CD4-positive, alpha-beta T cell treated with Interleukin-10 for 1 hour (primary cell): ENCODE measurements at regions not wholly inside any gene's neighbourhood (a gene's known extent, or its start where the extent isn't known, plus 50 kb on each side); places are given as distances from the start of the nearest gene placed in this dataset.

ENCODE experiments used
- DNase-seq: peaks from one replicate; pipeline ENCODE4 v3.0.0-alpha.2; 2020

GRCh38 chr15:37165395-37165794 is 65.0 kb upstream of the MEIS2 start:
- DNase-seq = no peak

- DNase-seq = no peak
These were observed 66.1 kb upstream of the MEIS2 start for GRCh38 chr15:37166402-37166801.

GRCh38 chr15:37181339-37181738 is 81.0 kb upstream of the MEIS2 start:
- DNase-seq = no peak

GRCh38 chr15:37199545-37199944 is 99.2 kb upstream of the MEIS2 start:
- no peak for DNase-seq

GRCh38 chr15:37203050-37203449 is 102.7 kb upstream of the MEIS2 start:
- DNase-seq = no peak

GRCh38 chr15:37204692-37205091 is 104.3 kb upstream of the MEIS2 start:
- DNase-seq = no peak

- no peak for DNase-seq
These were observed 106.3 kb upstream of the MEIS2 start for GRCh38 chr15:37206690-37207089.

GRCh38 chr15:37208146-37209040 is 108.0 kb upstream of the MEIS2 start:
- DNase-seq = no peak

GRCh38 chr15:37209041-37209363 is 108.7 kb upstream of the MEIS2 start:
- DNase-seq = no peak

- no peak for DNase-seq
These were observed 117.2 kb upstream of the MEIS2 start for GRCh38 chr15:37217567-37217966.

GRCh38 chr15:37218351-37218916 is 118.1 kb upstream of the MEIS2 start:
- DNase-seq = no peak

GRCh38 chr15:37219211-37219701 is 118.9 kb upstream of the MEIS2 start:
- no peak for DNase-seq

GRCh38 chr15:37220949-37221670 is 120.8 kb upstream of the MEIS2 start:
- DNase-seq = no peak

- DNase-seq = no peak
These were observed 121.4 kb upstream of the MEIS2 start for GRCh38 chr15:37221671-37222145.

- no peak for DNase-seq
These were observed 122.7 kb upstream of the MEIS2 start for GRCh38 chr15:37223089-37223488.

- no peak for DNase-seq
These were observed 129.7 kb upstream of the MEIS2 start for GRCh38 chr15:37229855-37230619.

GRCh38 chr15:37245358-37245757 is 145.0 kb upstream of the MEIS2 start:
- no peak for DNase-seq

- DNase-seq = no peak
These were observed 145.7 kb upstream of the MEIS2 start for GRCh38 chr15:37246065-37246464.

GRCh38 chr15:37246856-37247255 is 146.5 kb upstream of the MEIS2 start:
- no peak for DNase-seq

GRCh38 chr15:37249249-37249648 is 148.9 kb upstream of the MEIS2 start:
- DNase-seq = no peak

GRCh38 chr15:37252530-37252929 is 152.2 kb upstream of the MEIS2 start:
- no peak for DNase-seq

- DNase-seq = no peak
These were observed 153.5 kb upstream of the MEIS2 start for GRCh38 chr15:37253877-37254276.

- no peak for DNase-seq
These were observed 159.9 kb upstream of the MEIS2 start for GRCh38 chr15:37260255-37260654.
